T-helper 2 cell (primary cell): ENCODE measurements at regions not wholly inside any gene's neighbourhood (a gene's known extent, or its start where the extent isn't known, plus 50 kb on each side); places are given as distances from the start of the nearest gene placed in this dataset.
"Not testable (repeated sequence)": the region's sequence is repeated elsewhere in the genome, so short reads cannot be mapped to it uniquely, and the experiment has no call there.

ENCODE experiments used
- DNase-seq, 5 experiments: peaks; one replicate each; pipeline versions ENCODE4 v3.0.0 to v3.0.0-alpha.2; 2012 to 2022

- no peak for DNase-seq
Measured at GRCh38 chr2:72031346-72032110, 116.1 kb downstream of the CYP26B1 start.

DNA sequence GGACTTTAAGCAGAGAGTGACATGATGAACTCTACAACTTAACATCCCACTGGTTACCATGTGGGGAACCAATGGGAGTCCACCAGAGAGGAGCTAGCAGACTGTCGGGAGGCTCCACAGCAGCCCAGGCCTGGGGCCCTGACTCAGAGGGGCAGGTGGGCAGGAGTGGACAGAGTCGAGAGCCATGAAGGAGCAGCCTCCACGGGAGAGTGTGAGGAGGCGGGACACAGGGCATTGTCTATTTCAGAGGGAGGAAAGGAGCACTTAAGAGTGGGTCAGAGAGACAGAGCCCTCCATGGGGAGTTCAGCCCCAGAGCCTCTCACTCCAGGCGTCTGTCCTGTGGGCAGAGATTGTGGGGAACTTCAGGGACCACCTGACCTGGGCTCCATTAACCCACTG lies 118.7 kb downstream of the CYP26B1 start:
- DNase-seq = no peak

DNA sequence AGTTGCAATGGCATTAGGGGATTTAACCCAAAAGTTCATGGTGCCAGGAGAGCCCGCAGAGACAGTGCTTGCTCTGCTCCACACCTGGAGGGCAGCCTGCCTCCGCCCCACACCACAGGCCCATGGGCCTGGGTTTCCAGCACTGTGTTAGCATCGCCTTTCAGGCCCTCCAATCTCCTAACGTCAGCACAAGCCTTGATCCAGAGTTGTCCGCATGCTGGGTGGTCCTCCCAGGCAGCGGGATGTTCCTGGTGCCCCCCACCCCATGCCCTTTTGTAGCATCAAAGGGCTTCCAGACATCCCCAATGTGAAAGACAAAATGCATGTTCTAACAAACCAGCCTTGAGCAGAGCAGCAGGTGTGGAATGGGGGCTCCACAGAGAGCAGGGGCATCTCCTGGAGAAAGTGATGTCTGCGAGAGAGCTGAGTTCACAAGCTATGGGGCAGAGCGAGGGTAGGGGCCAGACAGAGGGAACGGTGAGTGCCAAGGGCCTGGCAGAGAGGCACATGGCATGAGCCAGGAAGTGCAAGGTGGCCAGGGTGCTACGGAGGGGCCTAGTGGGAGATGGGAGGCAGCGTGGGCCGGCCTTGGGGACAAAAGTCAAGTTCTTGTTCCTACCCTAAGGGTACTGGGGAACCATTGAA lies 119.2 kb downstream of the CYP26B1 start:
- no peak for DNase-seq

DNA sequence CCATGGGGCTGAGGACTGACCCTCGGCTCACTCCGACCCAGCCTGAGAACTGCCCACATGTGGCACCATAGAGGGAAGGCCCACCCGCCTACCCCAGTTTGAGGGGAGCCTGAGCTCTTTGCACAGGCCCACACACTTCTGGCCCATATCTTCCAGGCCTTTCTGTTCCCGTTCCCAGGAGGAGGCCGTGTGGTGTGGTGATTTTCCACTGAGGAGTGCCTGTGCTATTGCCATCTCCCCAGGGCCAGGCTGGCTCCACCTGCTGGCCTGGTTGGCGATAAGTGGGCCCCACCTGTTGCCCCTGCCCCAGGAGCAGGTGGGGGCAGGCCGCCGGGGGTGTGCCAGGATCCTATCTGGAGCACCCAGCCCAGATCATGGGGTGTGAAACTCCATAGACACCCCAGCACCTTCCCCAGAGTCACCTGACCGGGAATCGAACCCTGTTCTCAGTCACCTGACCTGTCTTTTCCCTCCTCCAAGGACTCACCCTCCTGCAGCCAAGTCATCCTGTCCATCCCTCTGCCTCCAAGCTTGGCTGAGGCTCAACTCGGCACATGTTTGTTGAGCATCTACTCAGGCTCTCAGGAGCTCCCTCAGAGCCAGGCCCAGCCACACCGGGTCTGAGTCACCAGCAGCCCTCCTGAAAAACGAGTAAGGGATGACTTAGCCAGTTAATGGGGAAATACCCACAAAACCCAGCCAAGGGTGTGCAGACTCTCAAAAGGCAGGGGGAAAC lies 120.1 kb downstream of the CYP26B1 start:
- no peak for DNase-seq

DNA sequence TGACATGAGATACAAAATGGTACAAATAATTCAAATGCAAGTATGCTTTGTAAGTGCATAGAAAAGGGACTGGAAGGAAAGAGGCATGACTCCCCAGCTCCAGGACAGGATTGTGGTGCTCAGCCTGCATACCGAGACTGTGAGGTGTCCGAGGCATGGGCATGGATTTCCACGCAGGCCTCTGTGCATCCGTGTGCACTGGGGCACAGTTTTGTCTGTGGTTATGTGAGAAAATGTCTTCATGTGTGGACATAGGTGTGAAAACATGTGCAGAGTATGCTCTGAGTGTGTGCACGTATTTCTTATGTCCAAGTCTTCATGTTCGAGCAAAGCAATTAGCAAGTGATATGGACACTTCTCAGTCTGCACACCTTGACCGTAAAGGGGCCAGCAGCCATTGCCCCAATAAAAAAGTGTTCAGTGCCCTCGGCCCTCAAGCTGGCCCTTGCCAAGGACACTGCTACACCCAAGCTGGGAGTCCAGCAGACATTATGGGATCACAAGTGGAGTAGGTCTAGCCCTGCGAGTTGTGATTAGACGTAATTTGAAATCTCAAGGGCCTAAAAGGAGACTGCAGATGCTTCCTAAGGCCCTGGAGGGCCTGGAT lies 120.7 kb downstream of the CYP26B1 start:
- no peak for DNase-seq

DNA sequence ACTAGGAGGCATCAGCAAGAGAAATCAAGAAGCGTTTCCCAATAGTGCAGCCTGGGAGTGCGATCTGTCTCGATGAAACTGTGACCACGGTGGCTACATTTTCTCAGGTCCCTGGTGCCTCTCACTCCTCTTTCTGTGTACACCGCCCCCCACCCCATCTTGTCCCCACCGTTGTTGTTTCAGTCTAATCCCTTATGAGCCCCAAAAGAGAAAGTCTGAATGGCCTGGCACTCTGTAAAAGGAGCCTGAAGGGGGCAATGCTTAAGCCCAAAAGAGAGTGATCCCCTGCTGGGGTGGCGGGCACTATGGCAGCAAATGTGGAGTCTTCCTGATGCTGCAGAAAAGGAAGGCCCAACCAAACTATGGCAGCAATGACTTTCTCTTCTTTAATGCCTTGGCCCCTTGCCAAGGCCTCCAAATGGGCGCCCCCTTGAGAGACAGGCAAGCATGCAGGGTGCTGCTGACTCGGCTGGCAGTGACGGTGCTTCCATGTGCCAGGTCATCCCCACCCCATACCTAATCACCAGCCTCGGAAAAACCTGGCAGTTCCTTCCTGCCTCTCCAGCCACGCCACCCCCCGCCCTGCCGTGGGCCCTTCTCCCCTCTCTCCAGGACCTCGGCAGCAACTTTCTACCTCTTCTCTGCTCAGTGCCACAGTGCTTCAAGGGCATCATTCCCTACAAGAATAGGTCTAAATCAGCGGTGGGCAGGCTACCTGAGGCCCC lies 123.0 kb downstream of the CYP26B1 start:
- no peak for DNase-seq

DNA sequence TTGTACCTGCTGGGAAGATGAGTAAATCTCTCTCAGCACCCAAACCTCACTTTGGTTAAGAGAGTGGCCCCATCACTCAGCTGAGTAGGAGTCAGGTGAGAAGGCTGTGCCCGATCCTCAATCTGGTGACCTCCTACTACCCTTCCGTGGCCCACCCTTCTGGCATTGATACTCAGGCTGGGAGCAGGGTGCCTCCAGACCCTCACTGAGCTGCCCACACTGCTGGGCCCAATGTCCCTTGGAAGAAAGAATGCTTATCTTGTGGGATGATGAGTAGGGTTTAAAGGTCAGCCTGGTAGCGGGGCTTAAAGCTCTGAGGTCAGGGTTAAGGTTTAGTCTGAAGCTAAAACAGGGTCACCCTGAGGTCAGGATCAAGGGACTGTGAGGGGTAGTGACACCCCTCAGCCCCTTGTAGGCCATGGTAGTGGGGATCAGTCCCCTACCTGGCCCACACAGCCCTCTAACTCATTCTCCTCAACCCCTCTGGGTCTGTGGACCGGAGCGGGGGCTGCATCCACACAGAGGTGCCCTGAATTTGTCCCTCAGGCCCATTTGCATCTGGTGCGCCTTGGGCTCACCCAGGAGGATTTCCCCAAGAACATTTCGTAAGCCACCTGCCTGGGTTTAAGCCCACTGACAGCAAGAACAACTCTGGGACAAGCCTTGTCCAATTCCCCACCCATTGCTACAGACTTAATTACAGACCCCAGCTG lies 123.8 kb downstream of the CYP26B1 start:
- DNase-seq = no peak

GRCh38 chr2:72021371-72021770 lies 126.3 kb downstream of the CYP26B1 start:
- DNase-seq = not testable (repeated sequence)

DNA sequence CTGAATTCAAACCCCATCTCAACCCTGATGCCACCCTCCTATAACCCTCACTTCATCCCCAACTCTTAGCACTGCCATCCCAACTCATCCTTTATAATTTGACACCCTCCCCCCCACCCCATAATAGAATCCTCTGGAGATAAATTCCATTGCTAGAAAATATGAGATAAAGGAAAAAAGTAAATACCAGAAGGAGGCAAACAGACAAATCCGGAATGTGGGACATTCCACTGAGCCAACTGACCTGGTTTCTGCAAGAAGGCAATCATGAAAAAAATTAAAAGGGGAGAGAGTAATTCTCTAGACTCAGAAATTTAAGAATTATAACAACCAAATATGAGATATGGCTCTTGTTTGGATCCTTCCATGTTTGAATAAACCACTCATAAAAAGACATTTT lies 132.4 kb downstream of the CYP26B1 start:
- DNase-seq = no peak

DNA sequence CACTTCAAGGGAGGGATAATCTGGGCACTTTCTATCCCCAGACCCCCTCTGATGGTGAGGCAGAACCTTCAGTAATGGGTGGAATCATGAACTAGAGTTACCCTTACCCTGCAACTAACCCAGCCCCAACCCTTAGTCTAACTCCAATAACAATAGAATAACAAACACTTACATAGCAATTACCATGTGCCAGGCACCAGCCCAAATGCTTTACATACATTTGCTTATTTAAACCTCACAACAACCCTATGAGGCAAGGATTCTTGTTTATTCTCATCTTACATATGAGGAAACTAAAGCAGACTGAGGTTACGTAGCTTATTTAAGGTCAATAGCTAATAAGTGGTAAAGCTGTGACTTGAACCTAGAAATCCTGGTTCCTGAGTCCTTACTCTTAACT lies 132.8 kb downstream of the CYP26B1 start:
- no peak for DNase-seq

DNA sequence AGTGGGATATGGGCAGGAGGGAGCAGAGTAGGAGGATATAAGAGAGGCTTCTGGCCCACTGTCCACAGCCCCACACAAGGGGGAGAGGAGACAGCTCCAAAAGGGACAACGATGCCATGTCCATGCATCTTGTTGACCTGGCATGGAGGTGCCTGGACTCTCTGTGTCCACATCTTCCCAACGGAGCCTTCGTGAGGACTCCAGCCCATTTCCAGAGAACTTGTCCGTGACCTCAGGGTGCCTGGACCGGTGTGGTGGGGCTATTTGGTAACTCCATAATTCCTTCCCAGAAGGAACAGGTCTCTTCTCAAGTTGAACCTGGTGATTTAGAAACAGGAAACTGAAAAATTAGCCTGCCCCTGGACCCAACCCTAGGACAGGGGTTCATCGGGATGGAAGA lies 133.9 kb downstream of the CYP26B1 start:
- no peak for DNase-seq

DNA sequence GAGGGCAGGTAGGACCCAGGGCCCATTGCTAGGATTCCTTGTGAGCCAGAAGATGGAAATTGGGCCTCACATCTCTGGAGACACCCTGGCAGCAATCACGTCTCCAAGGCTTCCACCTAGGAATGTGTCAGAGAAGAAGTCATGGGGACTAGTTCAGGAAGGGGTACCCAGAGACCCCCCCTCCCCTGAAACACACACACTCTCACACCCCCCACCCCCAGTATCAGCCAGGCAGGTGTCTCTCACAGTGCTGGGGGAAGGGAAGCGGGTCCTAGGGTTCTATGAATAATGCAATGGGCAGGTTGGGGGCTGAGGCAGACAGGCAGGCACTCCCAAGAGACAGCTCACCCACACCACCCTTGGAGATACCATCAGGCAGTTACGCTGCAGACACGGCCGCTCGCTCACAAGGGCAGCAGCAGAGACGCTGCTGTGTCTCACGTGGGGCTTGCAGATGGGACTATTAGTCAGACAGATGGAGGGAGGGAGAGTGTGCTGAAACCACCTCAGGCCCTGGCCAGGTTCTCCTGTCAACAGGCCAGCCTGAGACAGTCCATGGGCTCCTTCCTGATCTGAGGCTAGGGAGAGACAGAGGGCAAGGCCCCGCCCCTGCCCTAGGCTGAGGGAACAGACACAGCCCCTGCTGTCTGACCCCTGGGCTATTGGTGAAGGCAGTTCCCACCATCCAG lies 134.6 kb downstream of the CYP26B1 start:
- no peak for DNase-seq

DNA sequence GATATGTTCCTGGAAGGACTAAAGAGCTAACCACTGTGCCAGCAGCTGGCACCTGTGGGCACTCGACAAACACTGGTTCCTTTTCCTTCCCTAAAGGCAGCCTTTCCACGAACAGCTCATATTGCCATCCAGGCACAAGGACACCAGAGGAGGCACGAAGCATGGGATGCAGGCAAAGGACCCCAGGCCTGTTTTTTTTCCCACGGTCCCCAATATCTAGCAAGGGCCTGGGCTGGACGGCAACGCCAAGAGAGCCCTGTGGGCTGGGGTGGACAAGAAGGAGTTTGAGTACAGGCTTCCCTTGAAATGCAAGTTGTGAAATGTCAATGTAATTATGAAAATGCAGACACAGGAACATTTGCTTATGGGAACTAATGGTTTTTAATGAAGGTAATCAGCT lies 135.9 kb downstream of the CYP26B1 start:
- DNase-seq = no peak

GRCh38 chr2:72011370-72011689 lies 136.3 kb downstream of the CYP26B1 start:
- DNase-seq = no peak

- DNase-seq = no peak
Measured at GRCh38 chr2:72010647-72011369, 136.9 kb downstream of the CYP26B1 start.

DNA sequence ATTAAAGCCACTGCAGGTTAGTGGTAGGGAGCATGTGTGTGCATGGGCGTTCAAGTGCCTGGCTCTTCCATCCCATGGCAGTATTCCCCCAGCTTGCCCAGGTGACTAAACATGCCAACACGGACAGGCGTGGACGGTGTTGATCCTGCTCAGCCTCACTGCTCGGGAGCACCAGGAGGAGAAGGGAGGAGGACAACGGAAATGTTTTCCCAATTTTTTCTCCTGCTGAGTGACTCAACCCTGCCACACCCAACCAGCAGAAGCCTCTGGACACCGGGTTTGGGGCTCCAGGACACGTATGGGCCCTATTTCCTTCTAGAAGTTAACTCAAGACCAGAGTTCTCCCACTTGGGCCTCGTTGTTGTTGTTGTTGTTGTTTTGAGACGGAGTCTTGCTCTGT lies 139.1 kb downstream of the CYP26B1 start:
- DNase-seq = no peak

GRCh38 chr2:72007402-72007801 lies 140.3 kb downstream of the CYP26B1 start:
- DNase-seq = no peak

- DNase-seq = no peak
Measured at GRCh38 chr2:72006188-72006736, 141.4 kb downstream of the CYP26B1 start.

GRCh38 chr2:72004976-72005375 lies 142.7 kb downstream of the CYP26B1 start:
- DNase-seq = no peak

GRCh38 chr2:72004201-72004915 lies 143.3 kb downstream of the CYP26B1 start:
- no peak for DNase-seq
